ENCODE measurements at regions not wholly inside any gene's neighbourhood (a gene's known extent, or its start where the extent isn't known, plus 50 kb on each side); places are given as distances from the start of the nearest gene placed in this dataset.

DNA sequence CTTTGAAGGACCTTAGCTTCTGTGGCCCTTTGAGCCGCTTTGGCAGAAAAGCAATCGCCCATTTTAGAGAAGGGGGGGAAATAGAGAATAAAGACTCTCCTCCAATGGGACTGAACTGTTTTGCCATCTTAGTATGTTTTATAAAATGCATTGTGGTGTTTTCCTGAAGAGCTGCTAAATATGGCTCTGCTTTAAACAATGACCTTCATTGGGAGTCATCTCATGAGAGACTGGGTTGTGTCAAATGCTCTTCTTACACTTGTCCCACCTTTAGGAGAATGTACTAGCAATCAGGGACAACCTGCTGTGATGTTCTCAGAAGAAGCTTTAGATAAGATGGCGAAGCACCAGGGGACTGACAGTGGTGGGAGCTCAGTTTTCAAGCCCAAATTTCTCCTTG is 418.9 kb upstream of the POU3F3 start:
- TF ChIP-seq FOXM1 (IDR thresholded peaks at IDR 0.05; ENCODE audit: borderline replicate concordance) (no peak), FOXK2 (IDR thresholded peaks at IDR 0.05) (no peak), TARDBP (IDR thresholded peaks at IDR 0.05) (no peak), NFRKB (IDR thresholded peaks at IDR 0.05) (no peak)
